HG02759 (cell line): ENCODE measurements at regions not wholly inside any gene's neighbourhood (a gene's known extent, or its start where the extent isn't known, plus 50 kb on each side); places are given as distances from the start of the nearest gene placed in this dataset.
A peak's percentile ranks its signal among the peaks of the same experiment; 100 is the strongest.
"Not testable (repeated sequence)": the region's sequence is repeated elsewhere in the genome, so short reads cannot be mapped to it uniquely, and the experiment has no call there.

Experiments
- ATAC-seq: cut with Tn5 transposase; IDR thresholded peaks from one replicate; pipeline ENCODE4 v1.9.1; 2021; ENCODE audit warnings: mild to moderate bottlenecking, moderate library complexity; ENCODE audit not compliant: unreplicated experiment

- ATAC-seq, result no peak
Measured at GRCh38 chr3:34570916-34571705, 772.7 kb downstream of the PDCD6IP start.

GRCh38 chr3:34571714-34572113, 773.3 kb downstream of the PDCD6IP start:
- ATAC-seq, result no peak

- no peak for ATAC-seq
Measured at GRCh38 chr3:34575776-34576175, 777.3 kb downstream of the PDCD6IP start.

GRCh38 chr3:34582055-34582454, 783.6 kb downstream of the PDCD6IP start:
- no peak for ATAC-seq

GRCh38 chr3:34583451-34583850, 785.0 kb downstream of the PDCD6IP start:
- no peak for ATAC-seq

DNA sequence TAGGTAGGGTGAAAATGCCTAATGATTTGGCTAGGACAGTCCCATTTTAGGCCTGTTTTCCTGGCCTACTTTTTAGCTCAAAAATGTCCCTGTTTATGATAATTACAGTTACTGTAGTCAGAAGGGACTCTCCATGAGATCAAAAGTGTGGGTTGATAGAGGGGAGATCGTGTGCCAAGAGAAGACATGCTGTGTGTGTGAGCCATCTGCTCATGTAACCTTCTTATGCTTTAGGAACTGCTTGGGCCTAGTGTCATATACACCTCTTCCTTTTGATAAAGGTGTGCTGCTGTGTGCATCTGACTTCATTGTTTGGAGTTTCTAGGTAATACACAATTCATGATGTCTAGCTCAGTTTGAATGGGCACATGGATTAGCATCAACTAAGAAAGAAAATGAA, 786.5 kb downstream of the PDCD6IP start:
- ATAC-seq, result no peak

- no peak for ATAC-seq
Measured at GRCh38 chr3:34599595-34599994, 801.2 kb downstream of the PDCD6IP start.

DNA sequence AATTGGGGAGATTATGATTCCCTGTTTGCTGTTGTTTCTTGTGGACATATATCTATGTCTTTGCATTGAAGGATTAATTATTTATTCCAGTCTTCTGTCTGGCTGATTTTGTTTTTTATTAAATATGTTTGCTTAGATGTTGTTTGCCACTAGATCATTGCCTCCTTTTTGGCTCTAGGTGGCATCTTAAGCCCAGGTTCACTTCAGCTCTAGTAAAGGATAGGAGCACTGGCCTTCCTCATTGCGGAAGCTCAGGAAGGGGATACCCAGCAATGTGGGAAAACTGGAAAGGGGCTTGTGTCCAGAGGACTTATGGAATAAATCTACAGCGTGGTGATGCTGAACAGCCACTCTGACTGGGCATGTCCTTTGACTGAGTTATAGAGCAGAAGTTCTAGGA, 821.6 kb downstream of the PDCD6IP start:
- ATAC-seq, result no peak

DNA sequence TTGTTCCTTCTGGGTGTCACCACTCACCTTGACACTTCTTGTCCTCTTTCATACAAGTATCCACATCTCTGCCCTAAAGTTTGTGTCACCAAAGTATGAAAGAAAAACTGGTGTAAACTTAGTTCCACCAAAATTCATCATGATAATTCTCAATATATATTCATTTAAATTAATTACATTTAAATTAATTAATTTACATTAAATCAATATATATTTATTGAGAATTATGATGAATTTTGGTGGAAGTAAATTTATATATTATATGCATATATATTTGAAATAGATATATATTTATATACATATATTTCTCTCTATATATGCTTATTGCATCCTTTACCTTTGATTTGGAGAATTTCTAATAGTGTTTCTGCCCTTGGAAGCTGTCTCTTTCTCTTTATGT, 828.3 kb downstream of the PDCD6IP start:
- no peak for ATAC-seq

DNA sequence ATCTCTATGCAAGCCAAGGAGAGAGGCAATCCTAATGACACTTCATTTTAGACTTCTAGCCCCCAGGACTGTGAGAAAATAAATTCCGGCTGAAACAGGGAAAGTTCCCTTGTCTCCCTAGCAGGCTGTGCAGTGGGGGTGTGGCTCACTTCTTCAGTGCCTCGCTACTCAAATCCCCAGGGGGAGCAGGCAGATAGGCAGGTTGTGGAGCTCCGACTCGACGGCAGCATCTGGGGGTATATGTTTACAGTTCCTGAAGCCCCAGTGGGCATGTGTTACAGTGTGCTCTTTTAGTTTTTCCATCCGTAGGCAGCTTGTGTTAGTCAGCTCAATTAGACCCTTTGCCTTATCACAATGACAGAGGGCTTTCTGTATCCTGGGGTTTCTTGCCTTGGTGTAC, 836.5 kb downstream of the PDCD6IP start:
- ATAC-seq, result no peak

- ATAC-seq, result no peak
Measured at GRCh38 chr3:34635352-34635850, 837.0 kb downstream of the PDCD6IP start.

GRCh38 chr3:34646911-34647460, 848.6 kb downstream of the PDCD6IP start:
- no peak for ATAC-seq

GRCh38 chr3:34650131-34650530, 851.7 kb downstream of the PDCD6IP start:
- no peak for ATAC-seq

GRCh38 chr3:34668915-34669314, 870.5 kb downstream of the PDCD6IP start:
- ATAC-seq, result no peak

DNA sequence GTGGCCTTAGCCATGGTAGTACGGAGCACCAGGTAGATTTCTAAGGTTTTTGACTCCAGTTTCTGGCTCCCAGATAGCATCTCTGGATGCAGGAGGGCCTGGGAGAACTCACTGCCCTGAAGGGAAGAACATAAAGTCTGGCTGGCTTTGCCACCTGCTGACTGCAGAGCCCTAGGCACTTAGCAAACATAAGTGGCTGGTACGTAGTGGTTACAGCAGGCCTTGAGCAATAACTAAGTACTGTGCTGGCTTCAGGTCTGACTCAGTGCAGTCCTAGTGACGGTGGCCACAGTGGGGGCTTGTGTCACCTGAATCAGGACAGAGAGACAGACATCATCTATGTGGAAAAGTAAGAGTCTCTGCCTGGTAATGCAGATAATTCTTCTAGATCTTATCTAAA, 871.1 kb downstream of the PDCD6IP start:
- ATAC-seq, result no peak

- ATAC-seq, result no peak
Measured at GRCh38 chr3:34675383-34676120, 877.1 kb downstream of the PDCD6IP start.

DNA sequence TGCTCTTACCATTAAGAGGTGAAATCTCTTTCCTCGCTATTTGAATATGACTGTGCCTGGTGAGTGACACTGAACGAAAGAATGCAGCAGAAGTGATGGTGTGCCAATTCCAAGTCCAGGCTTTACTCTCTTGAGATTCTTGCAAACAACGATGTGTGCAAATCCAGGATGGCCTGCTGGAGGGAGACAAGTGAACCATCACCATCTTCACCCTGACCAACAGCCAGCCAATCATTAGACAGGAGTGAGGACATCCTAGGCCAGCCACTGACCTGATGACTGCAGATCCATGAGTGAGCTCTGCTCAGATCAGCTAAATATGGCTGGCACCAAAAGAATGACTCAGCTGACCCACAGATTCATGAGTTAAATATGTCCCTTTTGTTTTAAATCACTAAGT, 878.0 kb downstream of the PDCD6IP start:
- ATAC-seq, result no peak

GRCh38 chr3:34678575-34678974, 880.1 kb downstream of the PDCD6IP start:
- no peak for ATAC-seq

- ATAC-seq, result not testable (repeated sequence)
Measured at GRCh38 chr3:34679055-34679454, 880.6 kb downstream of the PDCD6IP start.

- peak; percentile 62 for ATAC-seq
Measured at GRCh38 chr3:34683851-34684250, 885.4 kb downstream of the PDCD6IP start.

GRCh38 chr3:34686541-34686940, 888.1 kb downstream of the PDCD6IP start:
- ATAC-seq, result no peak

- no peak for ATAC-seq
Measured at GRCh38 chr3:34687671-34688070, 889.2 kb downstream of the PDCD6IP start.
